HG03469 (cell line): ENCODE measurements at regions not wholly inside any gene's neighbourhood (a gene's known extent, or its start where the extent isn't known, plus 50 kb on each side); places are given as distances from the start of the nearest gene placed in this dataset.

Experiments used
- ATAC-seq: cut with Tn5 transposase; IDR thresholded peaks from one replicate; pipeline ENCODE4 v1.9.1; 2021; ENCODE audit warnings: mild to moderate bottlenecking, moderate library complexity, moderate number of reproducible peaks; ENCODE audit not compliant: unreplicated experiment

- ATAC-seq: no peak
Measured at GRCh38 chr3:16658004-16658924, 53.0 kb upstream of the DAZL start.

- no peak for ATAC-seq
Measured at GRCh38 chr3:16658925-16659793, 53.9 kb upstream of the DAZL start.

- no peak for ATAC-seq
Measured at GRCh38 chr3:16663854-16664712, 58.9 kb upstream of the DAZL start.

- ATAC-seq: no peak
Measured at GRCh38 chr3:16665282-16665741, 60.1 kb upstream of the DAZL start.

- ATAC-seq: no peak
Measured at GRCh38 chr3:16666206-16666605, 61.0 kb upstream of the DAZL start.

- no peak for ATAC-seq
Measured at GRCh38 chr3:16667633-16668032, 62.4 kb upstream of the DAZL start.

- ATAC-seq: no peak
Measured at GRCh38 chr3:16668776-16669545, 63.7 kb upstream of the DAZL start.

GRCh38 chr3:16670191-16670590 is 65.0 kb upstream of the DAZL start:
- no peak for ATAC-seq

GRCh38 chr3:16671690-16672089 is 66.5 kb upstream of the DAZL start:
- ATAC-seq: no peak

GRCh38 chr3:16673530-16673929 is 68.3 kb upstream of the DAZL start:
- ATAC-seq: no peak

- no peak for ATAC-seq
Measured at GRCh38 chr3:16675805-16676204, 70.6 kb upstream of the DAZL start.

- no peak for ATAC-seq
Measured at GRCh38 chr3:16686679-16687078, 81.5 kb upstream of the DAZL start.

- no peak for ATAC-seq
Measured at GRCh38 chr3:16687221-16687620, 82.0 kb upstream of the DAZL start.

- ATAC-seq: no peak
Measured at GRCh38 chr3:16692486-16693344, 87.5 kb upstream of the DAZL start.

- ATAC-seq: no peak
Measured at GRCh38 chr3:16693820-16694219, 88.6 kb upstream of the DAZL start.

GRCh38 chr3:16695710-16696109 is 90.5 kb upstream of the DAZL start:
- ATAC-seq: no peak

- no peak for ATAC-seq
Measured at GRCh38 chr3:16697443-16698147, 92.4 kb upstream of the DAZL start.

GRCh38 chr3:16700651-16701050 is 95.4 kb upstream of the DAZL start:
- no peak for ATAC-seq
